ENCODE measurements at regions not wholly inside any gene's neighbourhood (a gene's known extent, or its start where the extent isn't known, plus 50 kb on each side); places are given as distances from the start of the nearest gene placed in this dataset.
"Not testable (repeated sequence)": the region's sequence is repeated elsewhere in the genome, so short reads cannot be mapped to it uniquely, and the experiment has no call there.

- ATAC-seq (ENCODE audit: low read depth) = no peak
These were observed 224.9 kb downstream of the HS3ST3B1 start for GRCh38 chr17:14525551-14526455.

GRCh38 chr17:14522795-14523387, 222.0 kb downstream of the HS3ST3B1 start:
- no peaks in the 10 kb centered on the region for H3K36me3 ChIP-seq (ENCODE audit: low read depth)
- H3K9me3 ChIP-seq (ENCODE audit: severe bottlenecking) = no peaks in the 10 kb centered on the region
- H3K27ac ChIP-seq (ENCODE audit: poor library complexity, severe bottlenecking) = no peak overlapping the region
- no peaks in the 10 kb centered on the region for H3K27me3 ChIP-seq (ENCODE audit: insufficient read depth, poor library complexity, severe bottlenecking)
- H3K4me3 ChIP-seq (ENCODE audit: severe bottlenecking) = no peak overlapping the region
- no peak for TF ChIP-seq CTCF (IDR thresholded peaks at IDR 0.05; ENCODE audit: poor library complexity, severe bottlenecking)
- no peak for ATAC-seq (ENCODE audit: low read depth)
- no peak for DNase-seq (ENCODE audit: low spot score)
- peaks cover 5% of the 10 kb centered on the region for H3K4me1 ChIP-seq (ENCODE audit: insufficient read depth, poor library complexity, severe bottlenecking)

More at GRCh38 chr17:14525551-14526455, 224.9 kb downstream of the HS3ST3B1 start:
- H3K4me3 ChIP-seq (ENCODE audit: severe bottlenecking) = no peak overlapping the region
- no peak for TF ChIP-seq CTCF (IDR thresholded peaks at IDR 0.05; ENCODE audit: poor library complexity, severe bottlenecking)
- H3K36me3 ChIP-seq (ENCODE audit: low read depth) = no peaks in the 10 kb centered on the region
- H3K9me3 ChIP-seq (ENCODE audit: severe bottlenecking) = no peaks in the 10 kb centered on the region
- H3K4me1 ChIP-seq (ENCODE audit: insufficient read depth, poor library complexity, severe bottlenecking) = no peaks in the 10 kb centered on the region
- DNase-seq (ENCODE audit: low spot score) = no peak
- no peak overlapping the region for H3K27ac ChIP-seq (ENCODE audit: poor library complexity, severe bottlenecking)
- H3K27me3 ChIP-seq (ENCODE audit: insufficient read depth, poor library complexity, severe bottlenecking) = no peaks in the 10 kb centered on the region

- not testable (repeated sequence) for H3K4me3 ChIP-seq (ENCODE audit: severe bottlenecking); H3K4me1 ChIP-seq (ENCODE audit: insufficient read depth, poor library complexity, severe bottlenecking); DNase-seq (ENCODE audit: low spot score); H3K9me3 ChIP-seq (ENCODE audit: severe bottlenecking); H3K27ac ChIP-seq (ENCODE audit: poor library complexity, severe bottlenecking); H3K27me3 ChIP-seq (ENCODE audit: insufficient read depth, poor library complexity, severe bottlenecking); H3K36me3 ChIP-seq (ENCODE audit: low read depth)
- ATAC-seq (ENCODE audit: low read depth) = peak; percentile 61; the same call in 2 of the 3 replicates
These were observed 218.0 kb downstream of the HS3ST3B1 start for GRCh38 chr17:14518919-14519318.

GRCh38 chr17:14514973-14515372, 214.1 kb downstream of the HS3ST3B1 start:
- Histone ChIP-seq H3K9me3 (ENCODE audit: severe bottlenecking) (no peaks in the 10 kb centered on the region), H3K36me3 (ENCODE audit: low read depth) (no peaks in the 10 kb centered on the region), H3K4me3 (ENCODE audit: severe bottlenecking) (no peak overlapping the region), H3K27ac (ENCODE audit: poor library complexity, severe bottlenecking) (no peak overlapping the region), H3K27me3 (ENCODE audit: insufficient read depth, poor library complexity, severe bottlenecking) (no peaks in the 10 kb centered on the region), H3K4me1 (ENCODE audit: insufficient read depth, poor library complexity, severe bottlenecking) (peaks cover 5% of the 10 kb centered on the region)
- no peak for DNase-seq (ENCODE audit: low spot score)
- no peak for ATAC-seq (ENCODE audit: low read depth)
- no peak for TF ChIP-seq CTCF (IDR thresholded peaks at IDR 0.05; ENCODE audit: poor library complexity, severe bottlenecking)

- Histone ChIP-seq H3K4me3 (ENCODE audit: severe bottlenecking) (no peak overlapping the region), H3K36me3 (ENCODE audit: low read depth) (no peaks in the 10 kb centered on the region), H3K27ac (ENCODE audit: poor library complexity, severe bottlenecking) (no peak overlapping the region), H3K27me3 (ENCODE audit: insufficient read depth, poor library complexity, severe bottlenecking) (no peaks in the 10 kb centered on the region), H3K9me3 (ENCODE audit: severe bottlenecking) (no peaks in the 10 kb centered on the region), H3K4me1 (ENCODE audit: insufficient read depth, poor library complexity, severe bottlenecking) (peaks cover 4% of the 10 kb centered on the region)
- ATAC-seq (ENCODE audit: low read depth) (no peak), DNase-seq (ENCODE audit: low spot score) (no peak)
- TF ChIP-seq CTCF (IDR thresholded peaks at IDR 0.05; ENCODE audit: poor library complexity, severe bottlenecking) = no peak
These were observed 213.0 kb downstream of the HS3ST3B1 start for GRCh38 chr17:14513835-14514234.

Measured in RWPE2 (cell line).